ENCODE measurements at regions not wholly inside any gene's neighbourhood (a gene's known extent, or its start where the extent isn't known, plus 50 kb on each side); places are given as distances from the start of the nearest gene placed in this dataset.

- Histone ChIP-seq H3K9me3 (no peaks in the 10 kb centered on the region), H3K27me3 (no peaks in the 10 kb centered on the region), H3K4me3 (no peak overlapping the region), H3K4me1 (peaks cover 6% of the 10 kb centered on the region), H3K27ac (no peak overlapping the region), H3K36me3 (ENCODE audit: low read depth, missing control alignments) (no peaks in the 10 kb centered on the region)
- WGBS, 2 donors = 96% methylated on average over 4 to 6 of the region's 6 CpGs
- intact Hi-C loops (cut with DNase I; ENCODE audit: low total_unique reads) = no loop called here
- no peak for DNase-seq
- no peak for TF ChIP-seq CTCF (IDR thresholded peaks at IDR 0.05)
- TF ChIP-seq POLR2A (IDR thresholded peaks at IDR 0.05) = no peak
Observed at GRCh38 chr11:71365626-71366025, 82.6 kb downstream of the DHCR7 start.

- Histone ChIP-seq H3K27me3 (no peaks in the 10 kb centered on the region), H3K4me1 (peaks cover 6% of the 10 kb centered on the region), H3K4me3 (no peak overlapping the region), H3K9me3 (no peaks in the 10 kb centered on the region), H3K36me3 (ENCODE audit: low read depth, missing control alignments) (no peaks in the 10 kb centered on the region), H3K27ac (no peak overlapping the region)
- TF ChIP-seq CTCF (IDR thresholded peaks at IDR 0.05) (no peak), POLR2A (IDR thresholded peaks at IDR 0.05) (no peak)
- DNase-seq = no peak
- intact Hi-C loops (cut with DNase I; ENCODE audit: low total_unique reads) = no loop called here
- 96% methylated on average over 5 of the region's 5 CpGs; no CpG with 5 or more reads in 1 of the 2 donors for WGBS, 2 donors
Observed at GRCh38 chr11:71364806-71365205, 83.4 kb downstream of the DHCR7 start.

- Histone ChIP-seq H3K36me3 (ENCODE audit: low read depth, missing control alignments) (no peaks in the 10 kb centered on the region), H3K27ac (no peak overlapping the region), H3K9me3 (no peaks in the 10 kb centered on the region), H3K4me1 (peaks cover 6% of the 10 kb centered on the region), H3K4me3 (no peak overlapping the region), H3K27me3 (no peaks in the 10 kb centered on the region)
- DNase-seq = peak; percentile 33
- WGBS, 2 donors = 41 to 70% methylated on average over 2 to 4 of the region's 4 CpGs
- no peak for TF ChIP-seq CTCF (IDR thresholded peaks at IDR 0.05)
- no peak for TF ChIP-seq POLR2A (IDR thresholded peaks at IDR 0.05)
- intact Hi-C loops (cut with DNase I; ENCODE audit: low total_unique reads) = no loop called here
Observed at GRCh38 chr11:71364176-71364671, 84.0 kb downstream of the DHCR7 start.

GRCh38 chr11:71363721-71364120, 84.5 kb downstream of the DHCR7 start:
- 96 to 100% methylated on average over 3 to 4 of the region's 4 CpGs for WGBS, 2 donors
- Histone ChIP-seq H3K27me3 (no peaks in the 10 kb centered on the region), H3K27ac (no peak overlapping the region), H3K4me1 (peaks cover 6% of the 10 kb centered on the region), H3K36me3 (ENCODE audit: low read depth, missing control alignments) (no peaks in the 10 kb centered on the region), H3K4me3 (no peak overlapping the region), H3K9me3 (no peaks in the 10 kb centered on the region)
- TF ChIP-seq POLR2A (IDR thresholded peaks at IDR 0.05) (no peak), CTCF (IDR thresholded peaks at IDR 0.05) (no peak)
- DNase-seq = no peak
- intact Hi-C loops (cut with DNase I; ENCODE audit: low total_unique reads) = no loop called here

GRCh38 chr11:71358963-71359567, 89.1 kb downstream of the DHCR7 start:
- no peaks in the 10 kb centered on the region for H3K36me3 ChIP-seq (ENCODE audit: low read depth, missing control alignments)
- H3K27me3 ChIP-seq = no peaks in the 10 kb centered on the region
- H3K9me3 ChIP-seq = no peaks in the 10 kb centered on the region
- peaks cover 3% of the 10 kb centered on the region for H3K4me1 ChIP-seq
- intact Hi-C loops (cut with DNase I; ENCODE audit: low total_unique reads) = no loop called here
- DNase-seq = no peak
- 82 to 86% methylated on average over 6 of the region's 6 CpGs for WGBS, 2 donors
- no peak for TF ChIP-seq POLR2A (IDR thresholded peaks at IDR 0.05)
- no peak for TF ChIP-seq CTCF (IDR thresholded peaks at IDR 0.05)
- no peak overlapping the region for H3K4me3 ChIP-seq
- no peak overlapping the region for H3K27ac ChIP-seq
